ENCODE measurements at regions not wholly inside any gene's neighbourhood (a gene's known extent, or its start where the extent isn't known, plus 50 kb on each side); places are given as distances from the start of the nearest gene placed in this dataset.

- intact Hi-C loops (cut with DNase I) = no loop called here
- 56 to 82% (median 70%) methylated on average over 5 of the region's 5 CpGs for WGBS, 4 donors
- H3K36me3 ChIP-seq (replicated peaks in 1 of 2) = no peaks in the 10 kb centered on the region
- DNase-seq = no peak
- no peak overlapping the region for H3K27ac ChIP-seq
- no peaks in the 10 kb centered on the region for H3K4me1 ChIP-seq (replicated peaks in 1 of 2)
- no peak overlapping the region for H3K4me3 ChIP-seq
- H3K9me3 ChIP-seq (replicated peaks in 1 of 3) = no peaks in the 10 kb centered on the region
- peaks cover 4% of the 10 kb centered on the region for H3K27me3 ChIP-seq
- TF ChIP-seq POLR2A (IDR thresholded peaks at IDR 0.05) = no peak
- TF ChIP-seq, protein P1, sequence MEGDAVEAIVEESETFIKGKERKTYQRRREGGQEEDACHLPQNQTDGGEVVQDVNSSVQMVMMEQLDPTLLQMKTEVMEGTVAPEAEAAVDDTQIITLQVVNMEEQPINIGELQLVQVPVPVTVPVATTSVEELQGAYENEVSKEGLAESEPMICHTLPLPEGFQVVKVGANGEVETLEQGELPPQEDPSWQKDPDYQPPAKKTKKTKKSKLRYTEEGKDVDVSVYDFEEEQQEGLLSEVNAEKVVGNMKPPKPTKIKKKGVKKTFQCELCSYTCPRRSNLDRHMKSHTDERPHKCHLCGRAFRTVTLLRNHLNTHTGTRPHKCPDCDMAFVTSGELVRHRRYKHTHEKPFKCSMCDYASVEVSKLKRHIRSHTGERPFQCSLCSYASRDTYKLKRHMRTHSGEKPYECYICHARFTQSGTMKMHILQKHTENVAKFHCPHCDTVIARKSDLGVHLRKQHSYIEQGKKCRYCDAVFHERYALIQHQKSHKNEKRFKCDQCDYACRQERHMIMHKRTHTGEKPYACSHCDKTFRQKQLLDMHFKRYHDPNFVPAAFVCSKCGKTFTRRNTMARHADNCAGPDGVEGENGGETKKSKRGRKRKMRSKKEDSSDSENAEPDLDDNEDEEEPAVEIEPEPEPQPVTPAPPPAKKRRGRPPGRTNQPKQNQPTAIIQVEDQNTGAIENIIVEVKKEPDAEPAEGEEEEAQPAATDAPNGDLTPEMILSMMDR (IDR thresholded peaks at IDR 0.05) = no peak
Observed at GRCh38 chrX:13472975-13473374, 96.4 kb upstream of the EGFL6 start.

DNA sequence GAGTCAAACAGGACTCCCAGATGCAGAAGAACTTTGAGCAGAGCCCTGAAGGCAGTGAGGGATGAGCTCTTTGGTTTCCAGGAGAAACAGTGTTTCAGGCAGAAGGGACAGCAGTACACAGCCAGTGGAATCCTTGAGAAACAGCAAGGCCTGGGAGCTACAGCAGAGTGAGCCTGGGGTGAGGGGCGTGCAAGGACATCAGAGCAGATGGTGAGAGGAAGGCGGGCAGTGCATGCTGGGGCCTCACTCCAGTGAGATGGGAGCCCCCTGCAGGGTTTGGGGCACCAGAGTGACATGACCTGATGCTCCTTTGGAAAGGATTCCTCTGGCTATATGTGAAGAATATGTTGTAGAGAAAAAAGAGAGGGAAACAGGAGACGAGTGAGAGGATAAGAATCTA is 98.1 kb upstream of the EGFL6 start:
- WGBS, 4 donors = 64 to 95% (median 79%) methylated on average over 3 of the region's 3 CpGs
- Histone ChIP-seq H3K27me3 (no peaks in the 10 kb centered on the region), H3K27ac (peak overlapping the region in 1 of 5 donors; percentile 68), H3K4me1 (replicated peaks in 1 of 2) (no peaks in the 10 kb centered on the region), H3K9me3 (replicated peaks in 1 of 3) (no peaks in the 10 kb centered on the region), H3K36me3 (replicated peaks in 1 of 2) (no peaks in the 10 kb centered on the region), H3K4me3 (no peak overlapping the region)
- intact Hi-C loops (cut with DNase I) = no loop called here
- DNase-seq = no peak
- TF ChIP-seq, protein P1 (IDR thresholded peaks at IDR 0.05) = no peak
- TF ChIP-seq POLR2A (IDR thresholded peaks at IDR 0.05) = no peak

- Histone ChIP-seq H3K4me1 (replicated peaks in 1 of 2) (no peaks in the 10 kb centered on the region), H3K36me3 (replicated peaks in 1 of 2) (no peaks in the 10 kb centered on the region), H3K27ac (peak overlapping the region in 3 of 5 donors; percentile 26 to 68 (median 67)), H3K4me3 (no peak overlapping the region), H3K27me3 (no peaks in the 10 kb centered on the region), H3K9me3 (replicated peaks in 1 of 3) (no peaks in the 10 kb centered on the region)
- TF ChIP-seq, protein P1 (IDR thresholded peaks at IDR 0.05) = no peak
- no peak for TF ChIP-seq POLR2A (IDR thresholded peaks at IDR 0.05)
- no peak for DNase-seq
- intact Hi-C loops (cut with DNase I) = no loop called here
- 57 to 70% (median 65%) methylated on average over 3 of the region's 3 CpGs for WGBS, 4 donors
Observed at GRCh38 chrX:13470685-13470977, 98.8 kb upstream of the EGFL6 start.

- TF ChIP-seq POLR2A (IDR thresholded peaks at IDR 0.05) = no peak
- TF ChIP-seq, protein P1 (IDR thresholded peaks at IDR 0.05) = no peak
- WGBS, 4 donors = 41 to 61% (median 49%) methylated on average over 3 to 4 of the region's 4 CpGs
- Histone ChIP-seq H3K4me3 (no peak overlapping the region), H3K27ac (peak overlapping the region in 3 of 5 donors; percentile 26 to 68 (median 67)), H3K27me3 (no peaks in the 10 kb centered on the region), H3K4me1 (replicated peaks in 1 of 2) (no peaks in the 10 kb centered on the region), H3K9me3 (replicated peaks in 1 of 3) (no peaks in the 10 kb centered on the region), H3K36me3 (replicated peaks in 1 of 2) (no peaks in the 10 kb centered on the region)
- intact Hi-C loops (cut with DNase I) = no loop called here
- DNase-seq = peak in 3 of 7 donors; percentile 44 to 63 (median 59)
Observed at GRCh38 chrX:13469963-13470684, 99.3 kb upstream of the EGFL6 start.

Data from adrenal gland (tissue), 9 donors.